Activated B cell treated with CpG ODN at 0.5 μM for 24 hours (primary cell): ENCODE measurements at regions not wholly inside any gene's neighbourhood (a gene's known extent, or its start where the extent isn't known, plus 50 kb on each side); places are given as distances from the start of the nearest gene placed in this dataset.

Experiments
- ATAC-seq: fragments of 200-7000 bp; cut with Tn5 transposase; one replicate; pipeline ENCODE4 v1.10.0; 2021; ENCODE audit warnings: low read depth, mild to moderate bottlenecking, moderate library complexity
- CTCF ChIA-PET: fragments of 350-600 bp; sonication (Branson Sonifier 250); formaldehyde crosslinking; loops from one replicate; lab custom pipeline; 2021; ENCODE audit warnings: antibody characterized with exemption; lab: Charles Lee
- POLR2A ChIA-PET: fragments of 350-600 bp; sonication (Branson Sonifier 250); formaldehyde crosslinking; loops from one replicate; lab custom pipeline; 2021; ENCODE audit warnings: antibody characterized with exemption; lab: Charles Lee
- DNase-seq: peaks from one replicate; pipeline ENCODE4 v3.0.0; 2022
- H3K27ac Mint-ChIP-seq: one replicate; pipeline ENCODE4 v1.8.0; 2020; ENCODE audit warnings: mixed read lengths
- H3K27me3 Mint-ChIP-seq: one replicate; pipeline ENCODE4 v1.8.0; 2021; ENCODE audit warnings: mixed read lengths
- H3K36me3 Mint-ChIP-seq: one replicate; pipeline ENCODE4 v1.8.0; 2021; ENCODE audit warnings: low read depth, mixed read lengths
- H3K4me1 Mint-ChIP-seq: one replicate; pipeline ENCODE4 v1.8.0; 2021; ENCODE audit warnings: mixed read lengths
- H3K4me3 Mint-ChIP-seq: one replicate; pipeline ENCODE4 v1.8.0; 2020; ENCODE audit warnings: mild to moderate bottlenecking, mixed read lengths
- H3K9me3 Mint-ChIP-seq: one replicate; pipeline ENCODE4 v1.8.0; 2020; ENCODE audit warnings: mixed read lengths
- CTCF ChIP-seq: fragments of 200-600 bp; IDR thresholded peaks from one replicate; pipeline ENCODE4 v1.8.0; 2022; ENCODE audit warnings: antibody characterized with exemption, mild to moderate bottlenecking
- intact Hi-C: fragments of 100-400 bp; cut with micrococcal nuclease; formaldehyde crosslinking; loops from one replicate; pipeline ENCODE4 v1.15.1; 2024

- Mint-ChIP-seq H3K4me1 (peaks cover 6% of the 10 kb centered on the region), H3K36me3 (no peaks in the 10 kb centered on the region), H3K27ac (no peak overlapping the region), H3K27me3 (no peaks in the 10 kb centered on the region), H3K9me3 (no peaks in the 10 kb centered on the region), H3K4me3 (no peak overlapping the region)
- intact Hi-C loops: no loop called here
- ATAC-seq (no peak), DNase-seq (no peak)
- POLR2A ChIA-PET: interaction anchor here (0.7 kb wide), 1 partner anchor 189 kb away, joined by 3 read pairs; no protein-coding TSS in a partner anchor
- CTCF ChIA-PET: no interaction called here
- TF ChIP-seq CTCF: no peak
Observed at GRCh38 chr10:3678629-3679227, 106.3 kb downstream of the KLF6 start.

- TF ChIP-seq CTCF: no peak
- Mint-ChIP-seq H3K27ac (no peak overlapping the region), H3K9me3 (no peaks in the 10 kb centered on the region), H3K4me3 (no peak overlapping the region), H3K4me1 (peaks cover 6% of the 10 kb centered on the region), H3K27me3 (no peaks in the 10 kb centered on the region), H3K36me3 (no peaks in the 10 kb centered on the region)
- intact Hi-C loops: no loop called here
- CTCF ChIA-PET: no interaction called here
- DNase-seq: no peak
- POLR2A ChIA-PET: interaction anchor here (1.2 kb wide), 1 partner anchor 8 kb away, joined by 4 read pairs; no protein-coding TSS in a partner anchor
- no peak for ATAC-seq
Observed at GRCh38 chr10:3676564-3676963, 108.4 kb downstream of the KLF6 start.

GRCh38 chr10:3672220-3672619 lies 112.8 kb downstream of the KLF6 start:
- no peaks in the 10 kb centered on the region for H3K36me3 Mint-ChIP-seq
- CTCF ChIA-PET: no interaction called here
- peaks cover 21% of the 10 kb centered on the region for H3K4me1 Mint-ChIP-seq
- POLR2A ChIA-PET: no interaction called here
- H3K27me3 Mint-ChIP-seq: peaks cover 7% of the 10 kb centered on the region
- no peak overlapping the region for H3K4me3 Mint-ChIP-seq
- DNase-seq (no peak), ATAC-seq (no peak)
- no peaks in the 10 kb centered on the region for H3K9me3 Mint-ChIP-seq
- no peak overlapping the region for H3K27ac Mint-ChIP-seq
- no peak for TF ChIP-seq CTCF
- intact Hi-C loops: no loop called here

- H3K27me3 Mint-ChIP-seq: peaks cover 10% of the 10 kb centered on the region
- H3K36me3 Mint-ChIP-seq: no peaks in the 10 kb centered on the region
- H3K4me1 Mint-ChIP-seq: peaks cover 22% of the 10 kb centered on the region
- no peak overlapping the region for H3K27ac Mint-ChIP-seq
- no peak for TF ChIP-seq CTCF
- ATAC-seq (no peak), DNase-seq (no peak)
- POLR2A ChIA-PET: no interaction called here
- intact Hi-C loops: no loop called here
- H3K9me3 Mint-ChIP-seq: no peaks in the 10 kb centered on the region
- CTCF ChIA-PET: no interaction called here
- no peak overlapping the region for H3K4me3 Mint-ChIP-seq
Observed at GRCh38 chr10:3671386-3671955, 113.5 kb downstream of the KLF6 start.

GRCh38 chr10:3668966-3669330 lies 116.1 kb downstream of the KLF6 start:
- Mint-ChIP-seq H3K27ac (no peak overlapping the region), H3K27me3 (peaks cover 10% of the 10 kb centered on the region), H3K4me1 (peaks cover 20% of the 10 kb centered on the region), H3K9me3 (no peaks in the 10 kb centered on the region), H3K4me3 (no peak overlapping the region), H3K36me3 (no peaks in the 10 kb centered on the region)
- intact Hi-C loops: no loop called here
- ATAC-seq: no peak
- TF ChIP-seq CTCF: no peak
- ChIA-PET CTCF (no interaction called here), POLR2A (no interaction called here)
- DNase-seq: no peak
